Sigmoid colon (tissue), 4 donors: ENCODE measurements at regions not wholly inside any gene's neighbourhood (a gene's known extent, or its start where the extent isn't known, plus 50 kb on each side); places are given as distances from the start of the nearest gene placed in this dataset.

Source experiments
- CTCF ChIP-seq, 4 experiments: fragments of 450-650 bp in 3 of 4; fragments of 200-600 bp in 1 of 4; IDR thresholded peaks; one replicate each; pipeline ENCODE4 v1.5.1; 2016 to 2019; ENCODE audit warnings: antibody characterized with exemption in 4 of 4, mild to moderate bottlenecking in 3 of 4, moderate library complexity in 2 of 4
- EP300 ChIP-seq, 4 donors: sonication (generic); formaldehyde crosslinking; IDR thresholded peaks; one replicate each; pipeline ENCODE4 v1.6.1; 2017; ENCODE audit warnings: antibody characterized with exemption in 4 of 4
- POLR2A ChIP-seq, 2 donors: fragments of 450-650 bp; IDR thresholded peaks; one replicate each; pipeline ENCODE4 v1.6.1; 2016; ENCODE audit warnings: antibody characterized with exemption in 2 of 2, mild to moderate bottlenecking in 2 of 2, moderate library complexity in 2 of 2
- POLR2AphosphoS5 ChIP-seq, 4 donors: sonication (generic); formaldehyde crosslinking; IDR thresholded peaks; one replicate each; pipeline ENCODE4 v1.6.1; 2017; ENCODE audit warnings: antibody characterized with exemption in 4 of 4

DNA sequence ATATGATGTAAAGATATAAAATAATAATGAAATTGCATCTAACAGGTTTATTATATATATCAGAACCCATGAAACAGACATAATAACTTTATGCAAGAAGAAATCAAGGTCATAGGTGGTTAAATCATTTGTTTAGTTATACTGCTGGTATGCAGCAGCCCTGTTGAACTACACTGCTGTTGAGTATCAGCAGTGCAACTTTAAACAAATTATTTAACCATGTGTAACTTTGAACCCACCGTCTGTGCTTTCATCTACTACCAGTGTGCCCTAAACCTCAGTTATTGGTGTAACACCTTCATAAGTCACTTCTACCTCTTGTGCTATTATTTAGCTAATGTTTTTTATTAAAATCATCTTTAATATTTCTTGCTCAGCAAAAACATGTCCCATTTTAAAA is 262.3 kb upstream of the CRY1 start:
- TF ChIP-seq CTCF (IDR thresholded peaks at IDR 0.05) (no peak), POLR2A (IDR thresholded peaks at IDR 0.05) (no peak), EP300 (IDR thresholded peaks at IDR 0.05) (no peak), POLR2AphosphoS5 (IDR thresholded peaks at IDR 0.05) (no peak)
